Neuronal stem cell (in vitro differentiated cells): ENCODE measurements at regions not wholly inside any gene's neighbourhood (a gene's known extent, or its start where the extent isn't known, plus 50 kb on each side); places are given as distances from the start of the nearest gene placed in this dataset.

Source experiments
- DNase-seq: peaks from one replicate; pipeline ENCODE4 v3.0.0-alpha.2; 2013; ENCODE audit warnings: low spot score
- H2AFZ ChIP-seq: one replicate; pipeline ENCODE4 v1.6.1; 2013; ENCODE audit warnings: mild to moderate bottlenecking, low read length, inconsistent platforms
- H2AK5ac ChIP-seq: 2 replicates; pipeline ENCODE4 v1.6.1; 2013; ENCODE audit warnings: low read depth, mild to moderate bottlenecking, inconsistent platforms, low read length, moderate library complexity, mixed read lengths
- H2BK120ac ChIP-seq: 2 replicates; pipeline ENCODE4 v1.6.1; 2013; ENCODE audit warnings: low read depth, mild to moderate bottlenecking, inconsistent platforms, low read length, moderate library complexity, mixed read lengths
- H2BK12ac ChIP-seq: one replicate; pipeline ENCODE4 v1.6.1; 2013; ENCODE audit warnings: low read length, inconsistent platforms
- H2BK15ac ChIP-seq: 2 replicates; pipeline ENCODE4 v1.6.1; 2013; ENCODE audit warnings: mild to moderate bottlenecking, low read length, inconsistent platforms, mixed read lengths
- H2BK5ac ChIP-seq: one replicate; pipeline ENCODE4 v1.6.1; 2013; ENCODE audit warnings: inconsistent platforms, mild to moderate bottlenecking, low read length, moderate library complexity
- H3K14ac ChIP-seq: one replicate; pipeline ENCODE4 v1.6.1; 2013; ENCODE audit warnings: low read length, inconsistent platforms
- H3K18ac ChIP-seq: 2 replicates; pipeline ENCODE4 v1.6.1; 2013; ENCODE audit warnings: low read length, inconsistent platforms
- H3K23ac ChIP-seq: 2 replicates; pipeline ENCODE4 v1.6.1; 2013; ENCODE audit warnings: low read depth, mild to moderate bottlenecking, mixed read lengths, low read length, inconsistent platforms; ENCODE audit not compliant: poor library complexity
- H3K27ac ChIP-seq: replicated peaks from 3 replicates; pipeline ENCODE4 v1.5.1; 2013; ENCODE audit warnings: low read length, inconsistent platforms
- H3K27me3 ChIP-seq, 3 experiments: 2 replicates each; pipeline ENCODE4 v1.6.1; 2013; ENCODE audit warnings: low read length in 3 of 3, mild to moderate bottlenecking in 2 of 3, inconsistent platforms in 1 of 3, low read depth in 1 of 3, mixed read lengths in 1 of 3, moderate library complexity in 1 of 3; ENCODE audit not compliant: control insufficient read depth in 3 of 3, insufficient read depth in 3 of 3
- H3K36me3 ChIP-seq, 2 donors: replicated peaks in 1 of 2; 2 replicates each; pipeline ENCODE4 v1.6.1; 2013; ENCODE audit warnings: low read length in 2 of 2; ENCODE audit not compliant: control insufficient read depth in 2 of 2, insufficient read depth in 2 of 2
- H3K4ac ChIP-seq: 2 replicates; pipeline ENCODE4 v1.6.1; 2013; ENCODE audit warnings: inconsistent platforms, mild to moderate bottlenecking, low read length, moderate library complexity
- H3K4me1 ChIP-seq, 2 donors: 1 replicate in 1 of 2; 2 replicates in 1 of 2; pipeline ENCODE4 v1.6.1; 2013; ENCODE audit warnings: low read length in 2 of 2, low read depth in 1 of 2; ENCODE audit not compliant: control insufficient read depth in 2 of 2, insufficient read depth in 1 of 2
- H3K4me2 ChIP-seq: one replicate; pipeline ENCODE4 v1.6.1; 2013; ENCODE audit warnings: mild to moderate bottlenecking, low read length, inconsistent platforms; ENCODE audit not compliant: insufficient read depth, poor library complexity, severe bottlenecking
- H3K4me3 ChIP-seq, 2 donors: 2 replicates each; pipeline ENCODE4 v1.5.1; 2013; ENCODE audit warnings: low read length in 2 of 2, mild to moderate bottlenecking in 2 of 2, inconsistent platforms in 1 of 2, moderate library complexity in 1 of 2
- H3K79me1 ChIP-seq: one replicate; pipeline ENCODE4 v1.6.1; 2013; ENCODE audit warnings: low read depth, mild to moderate bottlenecking, inconsistent platforms, low read length, moderate library complexity
- H3K9ac ChIP-seq: one replicate; pipeline ENCODE4 v1.6.1; 2013; ENCODE audit warnings: mild to moderate bottlenecking, low read depth, low read length, inconsistent platforms; ENCODE audit not compliant: poor library complexity
- H3K9me3 ChIP-seq, 2 donors: replicated peaks in 1 of 2; 2 replicates each; pipeline versions ENCODE3 to v1.6.1; 2013; ENCODE audit warnings: low read length in 2 of 2, mild to moderate bottlenecking in 2 of 2, inconsistent platforms in 1 of 2, low read depth in 1 of 2, mixed read lengths in 1 of 2, moderate library complexity in 1 of 2; ENCODE audit not compliant: control insufficient read depth in 2 of 2, insufficient read depth in 1 of 2
- H4K8ac ChIP-seq: one replicate; pipeline ENCODE4 v1.6.1; 2013; ENCODE audit warnings: low read depth, mild to moderate bottlenecking, inconsistent platforms, low read length, moderate library complexity
- H4K91ac ChIP-seq: one replicate; pipeline ENCODE4 v1.6.1; 2013; ENCODE audit warnings: low read length, low read depth, mild to moderate bottlenecking, inconsistent platforms; ENCODE audit not compliant: poor library complexity
- WGBS, 2 donors: extraction: QIAGEN DNeasy Blood & Tissue Kit; methylation state at CpG; one replicate each; pipeline ENCODE4 v1.1.7; 2013; ENCODE audit warnings: missing lambda C conversion rate in 2 of 2, mixed read lengths in 1 of 2; ENCODE audit not compliant: insufficient read length in 2 of 2, insufficient replicate concordance in 1 of 2; ENCODE audit errors: extremely low coverage in 2 of 2; 5-methylcytosine and 5-hydroxymethylcytosine counted together

- Histone ChIP-seq H3K4ac (no peak overlapping the region), H3K4me1 (peaks cover 0 to 3% of the 10 kb centered on the region in 2 donors), H2BK5ac (no peak overlapping the region), H2AFZ (no peak overlapping the region), H2BK120ac (no peak overlapping the region), H4K8ac (no peak overlapping the region), H2BK12ac (no peak overlapping the region), H3K79me1 (no peaks in the 10 kb centered on the region), H3K27me3 (no peaks in the 10 kb centered on the region), H3K4me2 (no peak overlapping the region), H3K14ac (no peak overlapping the region), H2AK5ac (no peak overlapping the region), H3K36me3 (no peaks in the 10 kb centered on the region), H3K4me3 (no peak overlapping the region), H3K23ac (no peak overlapping the region), H3K18ac (no peak overlapping the region), H3K9ac (no peak overlapping the region), H2BK15ac (no peak overlapping the region), H4K91ac (no peak overlapping the region), H3K9me3 (no peaks in the 10 kb centered on the region), H3K27ac (no peak overlapping the region)
- no CpG with 5 or more reads among the region's 5 CpGs for WGBS, 2 donors
- no peak for DNase-seq
Measured at GRCh38 chr12:92431146-92431545, 271.6 kb upstream of the PLEKHG7 start.

GRCh38 chr12:92426332-92426731 is 276.5 kb upstream of the PLEKHG7 start:
- Histone ChIP-seq H2AFZ (no peak overlapping the region), H3K4me1 (peaks cover 0 to 1% of the 10 kb centered on the region in 2 donors), H2BK5ac (no peak overlapping the region), H2AK5ac (no peak overlapping the region), H3K36me3 (no peaks in the 10 kb centered on the region), H4K8ac (no peak overlapping the region), H3K23ac (no peak overlapping the region), H3K4me3 (no peak overlapping the region), H3K18ac (no peak overlapping the region), H3K79me1 (no peaks in the 10 kb centered on the region), H3K9me3 (no peaks in the 10 kb centered on the region), H3K27ac (no peak overlapping the region), H2BK12ac (no peak overlapping the region), H2BK15ac (no peak overlapping the region), H3K4ac (no peak overlapping the region), H4K91ac (no peak overlapping the region), H3K27me3 (no peaks in the 10 kb centered on the region), H2BK120ac (no peak overlapping the region), H3K9ac (no peak overlapping the region), H3K4me2 (no peak overlapping the region), H3K14ac (no peak overlapping the region)
- DNase-seq = no peak

GRCh38 chr12:92425165-92425564 is 277.6 kb upstream of the PLEKHG7 start:
- no peak overlapping the region for H2BK5ac ChIP-seq
- WGBS, 2 donors = no CpG with 5 or more reads among the region's 1 CpG
- H3K23ac ChIP-seq = no peak overlapping the region
- no peak overlapping the region for H2BK15ac ChIP-seq
- no peaks in the 10 kb centered on the region for H3K36me3 ChIP-seq
- no peaks in the 10 kb centered on the region for H3K9me3 ChIP-seq
- no peak overlapping the region for H3K4me3 ChIP-seq
- H2AFZ ChIP-seq = no peak overlapping the region
- no peak overlapping the region for H2BK12ac ChIP-seq
- no peaks in the 10 kb centered on the region for H3K79me1 ChIP-seq
- H2AK5ac ChIP-seq = no peak overlapping the region
- no peaks in the 10 kb centered on the region for H3K27me3 ChIP-seq
- no peak overlapping the region for H2BK120ac ChIP-seq
- H3K27ac ChIP-seq = no peak overlapping the region
- no peak overlapping the region for H3K9ac ChIP-seq
- no peak overlapping the region for H4K91ac ChIP-seq
- no peak overlapping the region for H3K4me2 ChIP-seq
- H3K4me1 ChIP-seq = peaks cover 0 to 1% of the 10 kb centered on the region in 2 donors
- no peak overlapping the region for H3K4ac ChIP-seq
- H4K8ac ChIP-seq = no peak overlapping the region
- H3K14ac ChIP-seq = no peak overlapping the region
- no peak overlapping the region for H3K18ac ChIP-seq
- no peak for DNase-seq

GRCh38 chr12:92424338-92424737 is 278.5 kb upstream of the PLEKHG7 start:
- Histone ChIP-seq H3K18ac (no peak overlapping the region), H3K27me3 (no peaks in the 10 kb centered on the region), H3K9me3 (no peaks in the 10 kb centered on the region), H3K4me1 (peaks cover 0 to 1% of the 10 kb centered on the region in 2 donors), H3K79me1 (no peaks in the 10 kb centered on the region), H3K36me3 (no peaks in the 10 kb centered on the region), H3K27ac (no peak overlapping the region), H2BK5ac (no peak overlapping the region), H3K23ac (no peak overlapping the region), H3K9ac (no peak overlapping the region), H4K91ac (no peak overlapping the region), H2BK120ac (no peak overlapping the region), H4K8ac (no peak overlapping the region), H3K4me3 (no peak overlapping the region), H3K4me2 (no peak overlapping the region), H2BK12ac (no peak overlapping the region), H2AFZ (peak overlapping the region; percentile 38), H3K14ac (no peak overlapping the region), H2BK15ac (no peak overlapping the region), H2AK5ac (no peak overlapping the region), H3K4ac (no peak overlapping the region)
- no peak for DNase-seq
- WGBS, 2 donors = no CpG with 5 or more reads among the region's 4 CpGs
